ENCODE measurements at regions not wholly inside any gene's neighbourhood (a gene's known extent, or its start where the extent isn't known, plus 50 kb on each side); places are given as distances from the start of the nearest gene placed in this dataset.

GRCh38 chr1:219520241-219520640 is 92.7 kb downstream of the ZC3H11B start:
- no peak for DNase-seq

- no peak for DNase-seq
Measured at GRCh38 chr1:219518907-219519248, 94.0 kb downstream of the ZC3H11B start.

- DNase-seq, result no peak
Measured at GRCh38 chr1:219518168-219518906, 94.6 kb downstream of the ZC3H11B start.

DNA sequence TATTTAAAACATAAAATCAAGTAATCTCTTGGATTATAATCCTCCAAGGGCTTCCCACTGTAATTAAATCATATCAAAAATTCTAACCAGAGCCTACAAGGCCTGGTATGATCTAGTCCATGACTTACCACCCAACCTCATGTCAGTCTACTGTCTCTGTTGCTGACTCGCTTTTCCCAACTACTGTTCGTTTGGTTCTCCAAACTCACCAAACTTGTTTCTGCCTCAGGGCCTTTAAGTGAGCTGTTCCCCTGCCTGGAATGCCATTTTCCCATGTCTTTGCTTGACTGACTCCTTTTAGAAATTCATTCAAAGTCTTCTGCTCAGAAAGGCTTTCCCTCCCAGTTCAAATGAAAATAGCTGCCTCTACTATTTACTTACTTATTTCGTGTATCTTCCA is 95.9 kb downstream of the ZC3H11B start:
- DNase-seq, result no peak

DNA sequence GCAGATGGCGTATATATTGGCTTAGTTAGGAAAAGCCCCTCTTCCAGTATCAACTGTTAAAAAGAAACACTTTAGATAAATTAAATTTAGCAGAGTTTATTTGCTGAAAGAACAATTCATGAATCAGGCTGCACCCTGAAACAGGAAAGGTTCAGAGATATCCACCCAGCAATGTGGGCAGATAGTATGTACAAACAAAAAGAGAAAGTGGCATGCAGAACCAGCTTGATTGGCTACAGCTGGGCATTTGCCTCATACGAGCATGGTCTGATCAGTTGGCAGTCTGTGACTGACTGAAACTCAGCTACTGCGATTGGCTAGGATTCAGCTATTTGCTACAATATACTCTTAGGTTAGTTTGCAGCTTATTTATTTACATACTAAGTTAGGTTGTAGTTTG is 98.2 kb downstream of the ZC3H11B start:
- no peak for DNase-seq

DNA sequence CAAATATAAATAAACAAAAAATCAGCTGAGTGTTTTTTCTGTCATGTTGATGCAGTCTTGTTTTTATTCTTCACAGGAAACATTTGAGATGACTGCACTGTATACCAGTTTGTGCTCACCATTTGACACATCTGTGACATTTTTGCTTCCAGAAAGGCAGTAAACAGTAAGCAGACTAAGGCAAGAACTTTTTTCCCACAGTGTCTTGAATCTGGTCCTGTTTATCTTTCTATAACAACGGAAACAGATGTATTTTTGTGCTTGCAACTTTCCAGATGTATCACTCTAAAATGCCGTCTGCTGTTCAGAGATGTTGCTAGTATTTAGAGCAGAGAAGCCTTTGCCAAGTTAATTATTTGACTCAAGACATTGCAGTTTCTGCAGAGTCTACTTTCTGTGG is 105.5 kb downstream of the ZC3H11B start:
- no peak for DNase-seq

DNA sequence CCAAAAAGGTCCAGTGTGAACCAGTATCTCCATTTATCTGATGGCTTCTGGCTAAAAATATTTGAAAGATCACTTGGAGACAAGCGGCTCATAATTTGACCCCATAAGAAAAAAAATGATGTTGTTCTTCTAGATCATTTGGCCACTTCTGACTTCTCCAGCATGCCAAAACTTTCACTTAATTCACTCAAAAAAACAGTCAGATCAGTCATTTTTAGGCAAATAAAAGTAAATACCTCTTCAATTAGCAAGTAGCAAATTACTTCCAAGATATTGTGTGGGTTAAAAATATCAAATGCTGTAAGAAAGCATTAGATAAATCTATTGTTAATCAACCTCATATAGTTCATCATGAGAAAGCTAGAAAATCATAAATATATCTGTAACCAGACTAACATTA is 106.0 kb downstream of the ZC3H11B start:
- DNase-seq, result no peak

- DNase-seq, result no peak
Measured at GRCh38 chr1:219506473-219506899, 106.4 kb downstream of the ZC3H11B start.

DNA sequence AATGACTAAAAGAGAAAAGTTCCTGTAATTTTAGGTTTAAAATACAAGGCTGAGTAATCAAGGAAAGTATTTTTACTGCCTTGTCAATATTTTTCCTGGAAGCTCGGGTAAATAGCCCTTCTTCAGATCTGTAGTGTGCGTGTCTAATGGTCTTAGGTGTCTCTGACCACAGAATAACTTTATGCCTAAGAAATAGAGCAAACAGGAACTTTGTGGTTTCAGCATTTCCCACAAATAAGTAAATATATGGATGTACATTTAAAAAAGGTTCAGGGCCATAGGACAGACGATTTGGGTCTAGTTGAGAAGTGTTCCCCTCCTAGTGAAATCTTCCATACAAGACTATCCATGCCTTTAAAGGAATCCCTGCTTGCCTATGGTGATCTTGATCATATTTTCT is 107.0 kb downstream of the ZC3H11B start:
- no peak for DNase-seq

GRCh38 chr1:219503604-219504003 is 109.3 kb downstream of the ZC3H11B start:
- DNase-seq, result no peak

DNA sequence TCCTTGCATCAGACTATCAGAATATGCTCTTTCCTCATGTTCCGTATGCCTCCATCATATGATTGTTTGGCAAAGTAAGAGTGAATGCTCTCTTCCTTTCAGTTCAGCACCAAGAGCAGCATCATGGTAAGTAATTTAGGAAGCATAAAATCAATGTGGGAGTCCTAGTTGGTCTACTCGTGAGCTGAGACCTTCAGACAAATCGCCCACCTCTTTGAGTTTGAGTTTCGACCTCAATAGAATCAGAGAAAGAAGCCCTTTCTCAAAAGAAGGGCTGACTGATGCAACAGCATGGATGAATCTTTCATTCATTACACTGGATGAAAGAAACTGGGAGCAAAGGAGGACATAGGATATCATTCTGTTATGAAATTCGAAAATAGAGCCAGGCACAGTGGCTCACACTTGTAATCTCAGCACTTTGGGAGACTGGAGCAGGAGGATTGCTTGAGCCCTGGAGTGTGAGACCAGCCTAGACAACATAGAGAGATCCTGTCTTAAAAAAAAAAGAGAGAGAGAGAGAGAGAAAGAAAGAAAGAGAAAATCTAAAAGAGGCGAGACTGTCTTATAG is 112.5 kb downstream of the ZC3H11B start:
- no peak for DNase-seq

DNA sequence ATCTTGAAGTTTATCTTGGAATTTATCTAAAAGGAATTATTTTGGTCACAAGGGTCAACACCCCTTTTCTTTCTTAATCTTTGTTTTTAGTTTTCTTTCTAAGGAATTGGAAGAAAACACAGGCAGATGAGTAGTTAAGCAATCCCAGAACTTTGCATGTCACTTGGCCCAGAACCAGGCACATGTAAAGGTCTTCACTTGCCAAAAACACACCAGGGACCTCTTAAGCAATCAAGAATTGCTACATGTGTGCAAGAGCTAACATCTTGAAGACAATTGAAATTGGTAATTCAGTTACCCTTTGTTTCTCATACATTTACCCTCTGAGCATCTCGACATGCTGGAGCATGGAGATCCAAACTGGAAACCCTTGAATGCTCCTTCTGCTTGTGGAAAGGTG is 114.2 kb downstream of the ZC3H11B start:
- no peak for DNase-seq

DNA sequence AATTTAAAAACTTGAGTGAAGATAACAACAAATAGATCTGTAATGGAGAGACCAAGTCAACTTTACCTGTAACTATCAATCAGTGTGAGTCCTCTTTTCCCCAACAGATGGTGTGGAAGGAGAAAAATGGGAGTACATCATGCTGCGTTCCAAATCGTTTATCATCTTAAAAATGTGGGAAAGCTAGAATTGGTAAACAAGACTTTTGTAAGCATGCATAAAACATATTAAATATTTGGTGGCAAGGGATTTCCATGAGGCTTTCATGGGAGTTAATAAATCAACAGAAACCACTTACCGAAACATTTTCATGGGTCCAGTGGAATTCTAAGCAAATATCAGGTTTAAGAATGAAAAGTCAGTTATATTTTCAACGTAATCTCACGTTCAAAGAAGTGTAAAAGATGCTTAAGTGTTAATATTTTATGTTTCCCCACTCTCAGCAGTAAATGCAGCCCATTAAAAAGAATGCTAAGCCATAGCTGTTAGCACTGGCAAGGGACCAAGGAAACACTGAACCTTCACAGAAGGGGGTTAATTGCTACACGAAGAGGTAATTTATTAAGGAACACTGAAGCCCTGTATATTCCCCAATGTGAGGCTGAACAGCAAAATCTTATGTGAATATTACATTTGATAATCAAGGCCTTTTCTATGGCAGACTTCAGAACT is 117.0 kb downstream of the ZC3H11B start:
- DNase-seq, result no peak

DNA sequence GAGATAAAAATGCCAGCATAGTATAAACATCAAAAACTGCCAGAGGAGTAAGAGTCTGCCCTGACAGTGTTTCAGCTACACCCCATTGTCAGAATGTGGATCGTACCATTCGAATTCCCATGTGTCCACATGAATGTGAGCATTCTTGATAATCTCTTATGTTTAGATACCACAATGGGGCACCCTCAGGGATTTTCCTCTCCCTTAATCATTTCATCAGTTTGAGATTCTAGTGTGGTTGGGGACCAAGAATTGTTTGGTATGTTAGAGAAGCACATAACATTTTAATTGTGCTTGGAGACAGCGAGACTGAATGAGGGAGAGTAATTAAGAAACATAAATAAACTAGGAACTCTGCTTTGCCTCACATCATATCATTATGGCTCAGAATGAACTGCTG is 120.2 kb downstream of the ZC3H11B start:
- DNase-seq, result no peak

GRCh38 chr1:219490566-219490965 is 122.3 kb downstream of the ZC3H11B start:
- no peak for DNase-seq

GRCh38 chr1:219489636-219490035 is 123.3 kb downstream of the ZC3H11B start:
- DNase-seq, result no peak

- DNase-seq, result no peak
Measured at GRCh38 chr1:219488275-219488674, 124.6 kb downstream of the ZC3H11B start.

DNA sequence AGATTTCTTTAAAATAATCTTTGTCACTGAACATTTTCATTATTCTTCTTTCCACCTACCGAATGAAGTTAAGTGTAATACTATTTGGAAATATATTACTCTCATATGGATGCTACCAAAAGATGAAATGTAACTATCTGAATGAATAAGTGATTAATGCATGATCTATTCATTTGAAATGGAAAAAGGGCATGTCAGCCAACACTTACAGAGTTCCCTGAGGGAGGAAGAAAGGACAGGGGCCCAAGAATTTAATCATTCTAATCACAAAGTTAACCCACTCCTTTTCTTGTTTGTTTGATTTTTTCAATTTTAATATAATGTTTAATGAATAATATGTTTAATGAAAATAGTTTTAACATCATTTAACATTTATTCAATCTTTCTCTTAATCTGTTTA is 129.4 kb downstream of the ZC3H11B start:
- DNase-seq, result no peak

DNA sequence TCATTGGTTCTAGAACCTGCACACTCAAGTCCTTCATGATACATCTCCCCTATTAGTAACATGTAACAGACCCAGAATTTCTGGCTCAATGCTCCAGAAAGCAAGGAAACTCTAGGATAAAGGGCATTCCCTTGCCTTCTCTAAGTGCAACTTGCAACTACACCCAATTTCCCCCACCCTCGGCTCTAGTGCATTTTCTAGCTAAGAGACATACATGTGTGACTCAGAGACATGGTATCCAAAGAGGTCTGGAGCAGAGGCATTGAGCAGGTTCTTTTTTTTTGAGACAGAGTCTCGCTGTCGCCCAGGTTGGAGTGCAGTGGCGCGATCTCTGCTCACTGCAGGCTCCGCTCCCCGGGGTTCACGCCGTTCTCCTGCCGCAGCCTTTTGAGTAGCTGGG is 132.9 kb downstream of the ZC3H11B start:
- DNase-seq, result no peak

DNA sequence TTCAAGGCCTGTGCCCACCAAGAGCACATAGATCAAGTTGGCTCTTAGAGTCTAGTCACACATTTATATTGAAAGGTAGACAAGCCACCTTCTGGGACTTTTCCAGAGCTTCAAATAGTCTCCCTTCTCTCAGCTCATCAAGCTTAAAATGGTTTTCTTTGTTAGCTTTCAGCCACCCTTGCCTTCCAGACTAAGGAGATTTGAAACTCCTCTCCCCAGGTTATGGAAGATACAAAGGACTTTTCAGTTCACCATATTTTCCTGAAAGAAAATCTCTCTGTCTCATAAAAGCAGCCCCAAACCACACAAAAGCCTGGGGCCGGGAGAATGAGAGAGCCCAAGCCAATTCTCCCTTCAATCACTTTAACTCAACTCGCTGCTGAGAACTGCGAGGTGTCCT is 134.1 kb downstream of the ZC3H11B start:
- DNase-seq, result no peak

DNA sequence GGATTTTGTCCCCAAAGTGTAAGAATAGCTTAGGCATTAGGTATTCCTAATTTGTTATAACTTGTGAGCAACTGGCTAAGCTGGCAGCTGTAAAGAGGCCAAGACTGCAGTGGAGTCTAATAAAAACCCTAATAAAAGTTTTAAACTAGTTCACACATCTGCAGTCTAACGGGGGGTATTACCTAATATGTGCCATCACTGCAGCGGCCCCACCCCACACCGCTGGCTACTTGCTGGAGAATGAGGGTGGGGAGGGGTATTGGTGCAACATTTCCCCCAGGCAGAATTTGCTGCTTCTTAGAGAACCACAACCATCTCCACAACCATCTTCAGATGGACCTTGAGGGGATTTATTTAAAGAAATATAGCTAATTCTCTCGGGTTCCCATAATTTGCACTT is 135.0 kb downstream of the ZC3H11B start:
- DNase-seq, result no peak

GRCh38 chr1:219476716-219477115 is 136.2 kb downstream of the ZC3H11B start:
- no peak for DNase-seq

DNA sequence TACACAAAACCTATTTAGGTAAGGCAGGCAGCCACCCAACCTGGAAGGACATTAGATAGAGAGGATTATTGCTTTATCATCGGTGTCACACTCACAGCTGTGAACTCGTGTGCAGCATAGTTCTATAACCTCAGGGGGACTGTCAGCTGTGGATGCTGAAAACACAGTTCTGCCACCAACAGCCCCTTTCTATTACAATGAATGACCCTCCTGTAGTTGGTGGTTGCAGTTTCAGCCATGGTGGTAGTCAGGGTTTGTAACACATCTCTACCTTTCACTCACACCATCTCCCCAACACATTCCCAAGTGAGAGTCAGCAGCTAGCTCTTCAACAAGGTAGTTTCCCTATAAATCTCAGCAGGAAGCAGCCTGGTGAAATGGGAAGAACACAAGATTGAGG is 136.8 kb downstream of the ZC3H11B start:
- no peak for DNase-seq

GRCh38 chr1:219472596-219472995 is 140.3 kb downstream of the ZC3H11B start:
- no peak for DNase-seq

GRCh38 chr1:219467524-219467923 is 145.4 kb downstream of the ZC3H11B start:
- no peak for DNase-seq

Measured in CD4-positive, alpha-beta T cell treated with Interleukin-4 for 1 hour (primary cell).